ENCODE measurements at regions not wholly inside any gene's neighbourhood (a gene's known extent, or its start where the extent isn't known, plus 50 kb on each side); places are given as distances from the start of the nearest gene placed in this dataset.

- Histone ChIP-seq H3K4me2 (ENCODE audit: unreplicated experiment) (no peak overlapping the region), H3K9ac (no peak overlapping the region), H3K9me2 (ENCODE audit: insufficient read depth) (no peaks in the 10 kb centered on the region), H4K20me1 (ENCODE audit: insufficient read depth) (no peaks in the 10 kb centered on the region), H3F3A (ENCODE audit: insufficient read depth) (peaks cover 11% of the 10 kb centered on the region; the same call in 1 of the 2 replicates), H3K4me3 (no peak overlapping the region), H3K4me1 (ENCODE audit: insufficient read depth) (peaks cover 23% of the 10 kb centered on the region), H3K36me3 (ENCODE audit: low read depth) (no peaks in the 10 kb centered on the region; the same call in 1 of the 2 replicates), H3K79me2 (ENCODE audit: insufficient read depth) (no peaks in the 10 kb centered on the region), H3K27ac (no peak overlapping the region), H3K9me3 (ENCODE audit: low read depth) (no peaks in the 10 kb centered on the region), H3K27me3 (replicated peaks; ENCODE audit: insufficient read depth) (no peaks in the 10 kb centered on the region), H2AFZ (no peak overlapping the region)
- WGBS, 2 experiments (ENCODE audit: low coverage in 1 of 2, low lambda C conversion rate in 2 of 2, missing lambda C conversion rate in 2 of 2): 53 to 70% methylated on average over 1 of the region's 1 CpG
- no peak for DNase-seq
- in situ Hi-C loops (cut with MboI): no loop called here
- no peak for TF ChIP-seq EZH2phosphoT487 (IDR thresholded peaks at IDR 0.05; ENCODE audit: insufficient read depth, low read depth)
- TF ChIP-seq EZH2 (IDR thresholded peaks at IDR 0.05; ENCODE audit: insufficient read depth, poor library complexity, severe bottlenecking): no peak
Measured at GRCh38 chr2:220366765-220367164, 739.3 kb downstream of the SLC4A3 start.

GRCh38 chr2:220370764-220371163, 743.3 kb downstream of the SLC4A3 start:
- no peak overlapping the region for H3K27ac ChIP-seq
- in situ Hi-C loops (cut with MboI): no loop called here
- peaks cover 7% of the 10 kb centered on the region; the same call in 1 of the 2 replicates for H3K4me1 ChIP-seq (ENCODE audit: insufficient read depth)
- no peak for DNase-seq
- H2AFZ ChIP-seq: no peak overlapping the region
- no peak overlapping the region for H3K9ac ChIP-seq
- H3K79me2 ChIP-seq (ENCODE audit: insufficient read depth): no peaks in the 10 kb centered on the region
- H3K36me3 ChIP-seq (ENCODE audit: low read depth): no peaks in the 10 kb centered on the region
- no peaks in the 10 kb centered on the region for H4K20me1 ChIP-seq (ENCODE audit: insufficient read depth)
- TF ChIP-seq EZH2phosphoT487 (IDR thresholded peaks at IDR 0.05; ENCODE audit: insufficient read depth, low read depth) (no peak), EZH2 (IDR thresholded peaks at IDR 0.05; ENCODE audit: insufficient read depth, poor library complexity, severe bottlenecking) (no peak)
- H3K27me3 ChIP-seq (replicated peaks; ENCODE audit: insufficient read depth): no peaks in the 10 kb centered on the region
- no peaks in the 10 kb centered on the region for H3K9me3 ChIP-seq (ENCODE audit: low read depth)
- H3F3A ChIP-seq (ENCODE audit: insufficient read depth): 0 out of 2 replicates have a peak, but pooled peaks cover under 1% of the 10 kb centered on the region
- H3K4me3 ChIP-seq: no peak overlapping the region
- no peaks in the 10 kb centered on the region for H3K9me2 ChIP-seq (ENCODE audit: insufficient read depth)
- no peak overlapping the region for H3K4me2 ChIP-seq (ENCODE audit: unreplicated experiment)

GRCh38 chr2:220371211-220371610, 743.8 kb downstream of the SLC4A3 start:
- in situ Hi-C loops (cut with MboI): no loop called here
- DNase-seq: no peak
- TF ChIP-seq EZH2phosphoT487 (IDR thresholded peaks at IDR 0.05; ENCODE audit: insufficient read depth, low read depth): no peak
- H3K4me2 ChIP-seq (ENCODE audit: unreplicated experiment): no peak overlapping the region
- H3K9ac ChIP-seq: no peak overlapping the region
- no peak overlapping the region for H3K4me3 ChIP-seq
- H3K27ac ChIP-seq: no peak overlapping the region
- H4K20me1 ChIP-seq (ENCODE audit: insufficient read depth): no peaks in the 10 kb centered on the region
- H3K27me3 ChIP-seq (replicated peaks; ENCODE audit: insufficient read depth): no peaks in the 10 kb centered on the region
- H3K36me3 ChIP-seq (ENCODE audit: low read depth): no peaks in the 10 kb centered on the region
- H3F3A ChIP-seq (ENCODE audit: insufficient read depth): no peaks in the 10 kb centered on the region
- no peaks in the 10 kb centered on the region for H3K9me2 ChIP-seq (ENCODE audit: insufficient read depth)
- 50 to 51% methylated on average over 2 of the region's 2 CpGs for WGBS, 2 experiments (ENCODE audit: low coverage in 1 of 2, low lambda C conversion rate in 2 of 2, missing lambda C conversion rate in 2 of 2)
- no peaks in the 10 kb centered on the region for H3K9me3 ChIP-seq (ENCODE audit: low read depth)
- H2AFZ ChIP-seq: no peak overlapping the region
- peaks cover 7% of the 10 kb centered on the region; the same call in 1 of the 2 replicates for H3K4me1 ChIP-seq (ENCODE audit: insufficient read depth)
- H3K79me2 ChIP-seq (ENCODE audit: insufficient read depth): no peaks in the 10 kb centered on the region

GRCh38 chr2:220373878-220374277, 746.4 kb downstream of the SLC4A3 start:
- TF ChIP-seq EZH2phosphoT487 (IDR thresholded peaks at IDR 0.05; ENCODE audit: insufficient read depth, low read depth) (no peak), EZH2 (IDR thresholded peaks at IDR 0.05; ENCODE audit: insufficient read depth, poor library complexity, severe bottlenecking) (no peak)
- Histone ChIP-seq H3K79me2 (ENCODE audit: insufficient read depth) (no peaks in the 10 kb centered on the region), H3K27me3 (replicated peaks; ENCODE audit: insufficient read depth) (no peaks in the 10 kb centered on the region), H3K4me2 (ENCODE audit: unreplicated experiment) (no peak overlapping the region), H3K9me3 (ENCODE audit: low read depth) (no peaks in the 10 kb centered on the region), H4K20me1 (ENCODE audit: insufficient read depth) (no peaks in the 10 kb centered on the region), H3K9ac (no peak overlapping the region), H3F3A (ENCODE audit: insufficient read depth) (no peaks in the 10 kb centered on the region), H3K4me1 (ENCODE audit: insufficient read depth) (peaks cover 7% of the 10 kb centered on the region; the same call in 1 of the 2 replicates), H2AFZ (peak overlapping the region; percentile 3; the same call in 1 of the 2 replicates), H3K4me3 (no peak overlapping the region), H3K36me3 (ENCODE audit: low read depth) (no peaks in the 10 kb centered on the region), H3K27ac (no peak overlapping the region), H3K9me2 (ENCODE audit: insufficient read depth) (no peaks in the 10 kb centered on the region)
- WGBS, 2 experiments (ENCODE audit: low coverage in 1 of 2, low lambda C conversion rate in 2 of 2, missing lambda C conversion rate in 2 of 2): 22 to 32% methylated on average over 2 of the region's 2 CpGs
- DNase-seq: peak; percentile 27
- in situ Hi-C loops (cut with MboI): no loop called here

GRCh38 chr2:220374282-220374681, 746.9 kb downstream of the SLC4A3 start:
- TF ChIP-seq EZH2phosphoT487 (IDR thresholded peaks at IDR 0.05; ENCODE audit: insufficient read depth, low read depth) (no peak), EZH2 (IDR thresholded peaks at IDR 0.05; ENCODE audit: insufficient read depth, poor library complexity, severe bottlenecking) (no peak)
- Histone ChIP-seq H3K4me3 (no peak overlapping the region), H4K20me1 (ENCODE audit: insufficient read depth) (no peaks in the 10 kb centered on the region), H3K79me2 (ENCODE audit: insufficient read depth) (no peaks in the 10 kb centered on the region), H3K4me1 (ENCODE audit: insufficient read depth) (peaks cover 7% of the 10 kb centered on the region; the same call in 1 of the 2 replicates), H3F3A (ENCODE audit: insufficient read depth) (no peaks in the 10 kb centered on the region), H3K9me2 (ENCODE audit: insufficient read depth) (no peaks in the 10 kb centered on the region), H3K36me3 (ENCODE audit: low read depth) (no peaks in the 10 kb centered on the region), H3K4me2 (ENCODE audit: unreplicated experiment) (no peak overlapping the region), H3K9me3 (ENCODE audit: low read depth) (no peaks in the 10 kb centered on the region), H3K9ac (no peak overlapping the region), H3K27ac (no peak overlapping the region), H2AFZ (no peak overlapping the region), H3K27me3 (replicated peaks; ENCODE audit: insufficient read depth) (no peaks in the 10 kb centered on the region)
- DNase-seq: no peak
- in situ Hi-C loops (cut with MboI): no loop called here
- 35 to 49% methylated on average over 2 of the region's 2 CpGs for WGBS, 2 experiments (ENCODE audit: low coverage in 1 of 2, low lambda C conversion rate in 2 of 2, missing lambda C conversion rate in 2 of 2)
